HepG2 (cell line): ENCODE measurements at regions not wholly inside any gene's neighbourhood (a gene's known extent, or its start where the extent isn't known, plus 50 kb on each side); places are given as distances from the start of the nearest gene placed in this dataset.

ENCODE experiments used
- ATAC-seq: fragments of 200-7000 bp; cut with Tn5 transposase; 3 replicates; pipeline ENCODE4 v1.9.1; 2020; ENCODE audit warnings: mild to moderate bottlenecking, moderate library complexity
- BruUV-seq: library from RNA; stranded (reverse); fragments of 400-500 nt; replicated peaks from 2 replicates; lab custom pipeline; 2021; lab: Mats Ljungman, UMichigan
- CTCF ChIA-PET: fragments of 300-600 bp; formaldehyde crosslinking; extraction: SDS; loops from one replicate; lab custom pipeline; 2021; ENCODE audit warnings: low total read pairs, inconsistent platforms, low intra/inter-chr PET ratio; lab: Yijun Ruan, JAX
- POLR2A ChIA-PET: fragments of 350-600 bp; sonication (Branson Sonifier 250); formaldehyde crosslinking; loops from one replicate; lab custom pipeline; 2020; ENCODE audit warnings: antibody characterized with exemption, inconsistent platforms; lab: Yijun Ruan, JAX
- DNase-seq: peaks from one replicate; pipeline ENCODE4 v3.0.0-alpha.2; 2015; ENCODE audit warnings: low spot score
- FAIRE-seq: peaks from 3 replicates; lab custom pipeline; 2011; peaks lifted over from hg19 to GRCh38; lab: Jason Lieb, UNC
- H2AFZ ChIP-seq: one replicate; pipeline ENCODE4 v1.6.1; 2011; ENCODE audit warnings: low read length, inconsistent platforms
- H3K27ac ChIP-seq: fragments of 300-600 bp; 3 replicates; pipeline ENCODE4 v1.8.0; 2011; ENCODE audit warnings: mixed run types, mild to moderate bottlenecking, mixed read lengths, low read length, inconsistent platforms; ENCODE audit not compliant: insufficient read depth; ENCODE audit errors: extremely low read length
- H3K27me3 ChIP-seq, 2 experiments: fragments of 200-600 bp in 1 of 2; 2 replicates in 1 of 2; 3 replicates in 1 of 2; pipeline versions ENCODE4 v1.6.0 to v1.8.0; 2011; ENCODE audit warnings: low read length in 2 of 2, mild to moderate bottlenecking in 2 of 2, moderate library complexity in 2 of 2, inconsistent platforms in 1 of 2; ENCODE audit not compliant: insufficient read depth in 2 of 2, control insufficient read depth in 1 of 2
- H3K36me3 ChIP-seq, 2 experiments: fragments of 200-600 bp in 1 of 2; replicated peaks in 1 of 2; 2 replicates in 1 of 2; 3 replicates in 1 of 2; pipeline versions ENCODE4 v1.5.1 to v1.8.0; 2011; ENCODE audit warnings: low read length in 2 of 2, inconsistent platforms in 1 of 2; ENCODE audit not compliant: insufficient read depth in 2 of 2, control insufficient read depth in 1 of 2
- H3K4me1 ChIP-seq: 2 replicates; pipeline ENCODE4 v1.5.1; 2012; ENCODE audit warnings: low read length, inconsistent platforms; ENCODE audit not compliant: insufficient read depth
- H3K4me2 ChIP-seq: 2 replicates; pipeline ENCODE4 v1.6.0; 2011; ENCODE audit warnings: low read depth, low read length, inconsistent platforms
- H3K4me3 ChIP-seq, 3 experiments: fragments of 200-600 bp in 1 of 3; sonication (generic), shearing (Covaris generic) in 1 of 3; replicated peaks in 1 of 3; 2 replicates each; pipeline ENCODE4 v1.5.1; 2011 to 2016; ENCODE audit warnings: low read length in 3 of 3, inconsistent platforms in 2 of 3, low read depth in 2 of 3, mild to moderate bottlenecking in 2 of 3, control low read depth in 1 of 3, mixed read lengths in 1 of 3; ENCODE audit not compliant: insufficient read depth in 1 of 3
- H3K79me2 ChIP-seq: one replicate; pipeline ENCODE4 v1.6.1; 2011; ENCODE audit warnings: low read length, inconsistent platforms; ENCODE audit not compliant: insufficient read depth
- H3K9ac ChIP-seq: 2 replicates; pipeline ENCODE4 v1.6.0; 2011; ENCODE audit warnings: mild to moderate bottlenecking, low read depth, low read length, inconsistent platforms; ENCODE audit not compliant: insufficient read depth
- H3K9me3 ChIP-seq: 2 replicates; pipeline ENCODE4 v1.5.1; 2012; ENCODE audit warnings: mild to moderate bottlenecking, low read length
- H4K20me1 ChIP-seq: 2 replicates; pipeline ENCODE4 v1.6.0; 2011; ENCODE audit warnings: inconsistent platforms, mild to moderate bottlenecking, low read length, moderate library complexity; ENCODE audit not compliant: insufficient read depth
- FOXP4 ChIP-seq: sonication (generic); formaldehyde crosslinking; IDR thresholded peaks from 2 replicates; pipeline ENCODE4 v1.4.0; 2020; ENCODE audit warnings: missing genetic modification reagents
- HHEX ChIP-seq: IDR thresholded peaks from 2 replicates; pipeline ENCODE4 v1.6.1; 2016; ENCODE audit warnings: control low read depth
- HMG20A ChIP-seq: IDR thresholded peaks from 2 replicates; pipeline ENCODE4 v1.6.1; 2016; ENCODE audit warnings: borderline replicate concordance
- HOXD1 ChIP-seq: sonication (generic); formaldehyde crosslinking; IDR thresholded peaks from 2 replicates; pipeline ENCODE4 v1.5.0; 2020; ENCODE audit warnings: missing genetic modification reagents
- USF2 ChIP-seq, 2 experiments: sonication (generic) in 1 of 2; formaldehyde crosslinking in 1 of 2; IDR thresholded peaks; 2 replicates each; pipeline versions ENCODE4 v1.5.1 to v1.6.1; 2011 to 2020; ENCODE audit warnings: borderline replicate concordance in 1 of 2, low read depth in 1 of 2, low read length in 1 of 2, mild to moderate bottlenecking in 1 of 2, missing genetic modification reagents in 1 of 2, moderate library complexity in 1 of 2
- ZBTB34 ChIP-seq: sonication (generic); formaldehyde crosslinking; IDR thresholded peaks from 2 replicates; pipeline ENCODE4 v1.8.0; 2022; ENCODE audit warnings: mild to moderate bottlenecking, missing genetic modification reagents
- ZNF143 ChIP-seq: sonication (generic); formaldehyde crosslinking; IDR thresholded peaks from 2 replicates; pipeline ENCODE4 v1.4.0; 2020; ENCODE audit warnings: missing genetic modification reagents
- ZNF558 ChIP-seq: sonication (generic); formaldehyde crosslinking; IDR thresholded peaks from 2 replicates; pipeline ENCODE4 v1.9.0; 2022; ENCODE audit warnings: mild to moderate bottlenecking, missing genetic modification reagents, borderline replicate concordance
- ZNF570 ChIP-seq: sonication (generic); formaldehyde crosslinking; IDR thresholded peaks from 2 replicates; pipeline ENCODE4 v1.4.0; 2020; ENCODE audit warnings: mild to moderate bottlenecking, missing genetic modification reagents, borderline replicate concordance
- ZNF713 ChIP-seq: sonication (generic); formaldehyde crosslinking; IDR thresholded peaks from 2 replicates; pipeline ENCODE4 v1.4.0; 2020; ENCODE audit warnings: mild to moderate bottlenecking, missing genetic modification reagents
- ZNF768 ChIP-seq: sonication (generic); formaldehyde crosslinking; IDR thresholded peaks from 2 replicates; pipeline ENCODE4 v1.4.0; 2020; ENCODE audit warnings: missing genetic modification reagents
- WGBS: methylation state at CpG from one replicate; pipeline ENCODE4 v1.1.6; 2017; ENCODE audit warnings: low lambda C conversion rate; 5-methylcytosine and 5-hydroxymethylcytosine counted together
- in situ Hi-C: cut with HindIII; loops from 2 replicates; pipeline ENCODE4 v1.10.0; 2017; ENCODE audit warnings: low pct_unique_long_range_greater_than_20kb; ENCODE audit not compliant: extremely low pct_ligation_motif_present
- intact Hi-C: fragments of 100-400 bp; cut with micrococcal nuclease; formaldehyde crosslinking; loops from one replicate; pipeline ENCODE4 v1.10.0; 2022; ENCODE audit not compliant: unreplicated experiment

GRCh38 chr5:74162524-74162923 is 478.0 kb downstream of the ENC1 start:
- in situ Hi-C loops: no loop called here
- Histone ChIP-seq H3K4me3 (no peak overlapping the region), H4K20me1 (no peaks in the 10 kb centered on the region), H3K36me3 (no peaks in the 10 kb centered on the region), H3K9me3 (no peaks in the 10 kb centered on the region), H3K27me3 (no peaks in the 10 kb centered on the region; a peak in 1 of 5 replicates), H3K27ac (no peak overlapping the region), H3K9ac (no peak overlapping the region), H3K79me2 (no peaks in the 10 kb centered on the region), H2AFZ (no peak overlapping the region), H3K4me2 (no peak overlapping the region), H3K4me1 (no peaks in the 10 kb centered on the region)
- intact Hi-C loops: no loop called here
- no TSS peak for BruUV-seq
- ChIA-PET POLR2A (no interaction called here), CTCF (no interaction called here)
- no peak for ATAC-seq
- FAIRE-seq: no peak
- DNase-seq: no peak
- WGBS: 3% methylated on average over 2 of the region's 2 CpGs
- TF ChIP-seq USF2 (IDR thresholded peaks at IDR 0.05; ENCODE audit: low read depth, low read length) (no peak), USF2 (CRISPR knock-in tag; IDR thresholded peaks at IDR 0.05; ENCODE audit: borderline replicate concordance) (no peak)

- WGBS: 0% methylated on average over 1 of the region's 1 CpG
- POLR2A ChIA-PET: no interaction called here
- TF ChIP-seq FOXP4 (CRISPR knock-in tag) (no peak), ZNF713 (no peak), ZNF570 (CRISPR knock-in tag) (no peak), HHEX (CRISPR knock-in tag) (no peak), ZNF143 (no peak), HMG20A (CRISPR knock-in tag) (no peak), HOXD1 (CRISPR knock-in tag) (no peak), ZBTB34 (CRISPR knock-in tag) (no peak), ZNF768 (no peak), ZNF558 (CRISPR knock-in tag) (no peak)
These were observed 479.4 kb downstream of the ENC1 start for GRCh38 chr5:74161170-74161569.

More at GRCh38 chr5:74161170-74161569, 479.4 kb downstream of the ENC1 start:
- in situ Hi-C loops (no loop called here), intact Hi-C loops (no loop called here)
- Histone ChIP-seq H3K9ac (no peak overlapping the region), H4K20me1 (no peaks in the 10 kb centered on the region), H3K4me2 (no peak overlapping the region), H3K79me2 (no peaks in the 10 kb centered on the region), H3K27ac (no peak overlapping the region), H2AFZ (no peak overlapping the region), H3K4me3 (no peak overlapping the region), H3K9me3 (no peaks in the 10 kb centered on the region), H3K27me3 (no peaks in the 10 kb centered on the region), H3K4me1 (no peaks in the 10 kb centered on the region), H3K36me3 (no peaks in the 10 kb centered on the region)
- ATAC-seq (no peak), FAIRE-seq (no peak), DNase-seq (no peak)
- CTCF ChIA-PET: no interaction called here
- BruUV-seq: no TSS peak
